ENCODE measurements at regions not wholly inside any gene's neighbourhood (a gene's known extent, or its start where the extent isn't known, plus 50 kb on each side); places are given as distances from the start of the nearest gene placed in this dataset.

DNA sequence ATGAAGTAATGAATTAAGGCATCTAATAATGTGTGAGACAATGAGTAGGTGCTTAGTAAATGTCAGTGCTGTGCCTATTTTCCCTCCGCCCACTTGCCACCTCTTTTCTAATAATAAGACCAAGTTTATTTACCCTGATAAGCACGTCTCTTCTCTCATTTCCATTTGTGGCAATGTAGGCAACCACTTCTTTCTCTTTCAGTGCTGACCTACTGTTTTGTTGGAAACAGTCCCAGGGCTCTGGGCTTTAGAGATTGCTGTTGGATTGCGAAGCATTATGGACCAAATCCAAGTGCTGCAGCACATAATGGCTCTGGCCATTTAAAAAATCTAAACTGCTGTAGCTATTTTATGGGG lies 141.3 kb upstream of the PLEKHG7 start:
- H3K4me3 ChIP-seq (ENCODE audit: low read depth in 1 of 2, low read length in 2 of 2) = no peak overlapping the region
- peaks cover 0 to 6% of the 10 kb centered on the region in 2 donors for H3K4me1 ChIP-seq (ENCODE audit: control insufficient read depth in 1 of 2, insufficient read depth in 2 of 2, low read length in 2 of 2)
- no peaks in the 10 kb centered on the region for H3K36me3 ChIP-seq (ENCODE audit: control insufficient read depth in 1 of 2, insufficient read depth in 2 of 2, low read length in 2 of 2)
- H3K27ac ChIP-seq (ENCODE audit: low read length) = peak overlapping the region; percentile 72
- no peaks in the 10 kb centered on the region for H3K9me3 ChIP-seq (ENCODE audit: control insufficient read depth in 1 of 2, low read length in 2 of 2)
- H3K27me3 ChIP-seq (ENCODE audit: low read depth, low read length) = no peaks in the 10 kb centered on the region

DNA sequence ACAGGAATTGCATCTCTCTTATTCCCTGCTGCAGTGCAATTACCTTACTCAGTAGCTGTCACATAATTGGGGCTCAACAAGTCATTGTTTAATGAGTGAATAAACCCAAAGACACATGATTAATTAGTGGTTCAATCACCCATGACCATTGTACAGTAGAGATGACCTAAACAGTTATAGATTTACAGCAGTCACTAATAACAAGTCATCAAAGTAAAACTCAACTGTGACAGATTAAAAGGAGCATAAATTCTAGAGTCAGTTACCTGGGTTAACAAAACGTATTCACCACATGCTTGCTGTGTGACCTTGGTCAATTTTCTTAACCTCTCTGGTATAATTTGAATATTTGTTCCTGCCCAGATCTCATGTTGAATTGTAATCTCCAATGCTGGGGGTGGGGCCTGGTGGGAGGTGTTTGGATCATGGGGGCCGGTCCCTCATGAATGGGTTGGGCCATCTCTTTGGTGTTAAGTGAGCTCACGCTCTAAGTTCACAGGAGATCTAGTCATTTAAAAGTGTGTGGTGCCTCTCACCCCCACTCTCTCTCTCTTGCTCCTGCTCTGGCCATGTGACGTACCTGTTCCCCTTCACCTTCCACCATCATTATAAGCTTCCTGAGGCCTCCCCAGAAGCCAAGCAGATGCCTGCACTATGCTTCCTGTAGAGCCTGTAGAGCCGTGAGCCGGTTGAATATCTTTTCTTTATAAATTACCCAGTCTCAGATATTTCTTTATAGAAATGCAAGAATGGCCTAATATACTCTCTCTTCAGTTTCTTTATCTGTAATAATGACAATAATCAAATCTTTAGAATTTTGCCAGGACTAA lies 141.9 kb upstream of the PLEKHG7 start:
- Histone ChIP-seq H3K9me3 (ENCODE audit: control insufficient read depth in 1 of 2, low read length in 2 of 2) (no peaks in the 10 kb centered on the region), H3K27me3 (ENCODE audit: low read depth, low read length) (no peaks in the 10 kb centered on the region), H3K36me3 (ENCODE audit: control insufficient read depth in 1 of 2, insufficient read depth in 2 of 2, low read length in 2 of 2) (no peaks in the 10 kb centered on the region), H3K27ac (ENCODE audit: low read length) (peak overlapping the region; percentile 72), H3K4me3 (ENCODE audit: low read depth in 1 of 2, low read length in 2 of 2) (no peak overlapping the region), H3K4me1 (ENCODE audit: control insufficient read depth in 1 of 2, insufficient read depth in 2 of 2, low read length in 2 of 2) (peaks cover 5 to 6% of the 10 kb centered on the region in 2 donors)

DNA sequence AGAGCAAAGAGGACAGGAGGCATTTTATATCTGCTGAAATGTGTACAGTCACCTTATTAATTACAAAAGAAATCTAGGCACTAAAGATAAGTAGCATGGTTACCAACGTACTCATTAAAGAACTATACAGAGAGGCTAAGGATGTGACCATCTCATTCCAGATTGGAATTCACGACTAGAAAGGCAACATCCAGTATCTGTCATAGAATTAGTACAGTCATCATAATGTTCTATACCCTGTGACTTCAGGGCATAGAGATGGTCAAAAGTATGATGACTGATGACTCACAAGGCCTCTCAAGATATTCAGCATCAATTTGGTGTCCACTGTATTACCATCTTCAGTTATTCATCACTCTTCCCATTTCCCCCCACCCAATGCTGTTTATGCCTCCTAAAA lies 144.0 kb upstream of the PLEKHG7 start:
- Histone ChIP-seq H3K4me1 (ENCODE audit: control insufficient read depth in 1 of 2, insufficient read depth in 2 of 2, low read length in 2 of 2) (peaks cover 17 to 22% of the 10 kb centered on the region in 2 donors), H3K9me3 (ENCODE audit: control insufficient read depth in 1 of 2, low read length in 2 of 2) (no peaks in the 10 kb centered on the region), H3K36me3 (ENCODE audit: control insufficient read depth in 1 of 2, insufficient read depth in 2 of 2, low read length in 2 of 2) (no peaks in the 10 kb centered on the region), H3K4me3 (ENCODE audit: low read depth in 1 of 2, low read length in 2 of 2) (no peak overlapping the region), H3K27ac (ENCODE audit: low read length) (peak overlapping the region; percentile 60), H3K27me3 (ENCODE audit: low read depth, low read length) (no peaks in the 10 kb centered on the region)

DNA sequence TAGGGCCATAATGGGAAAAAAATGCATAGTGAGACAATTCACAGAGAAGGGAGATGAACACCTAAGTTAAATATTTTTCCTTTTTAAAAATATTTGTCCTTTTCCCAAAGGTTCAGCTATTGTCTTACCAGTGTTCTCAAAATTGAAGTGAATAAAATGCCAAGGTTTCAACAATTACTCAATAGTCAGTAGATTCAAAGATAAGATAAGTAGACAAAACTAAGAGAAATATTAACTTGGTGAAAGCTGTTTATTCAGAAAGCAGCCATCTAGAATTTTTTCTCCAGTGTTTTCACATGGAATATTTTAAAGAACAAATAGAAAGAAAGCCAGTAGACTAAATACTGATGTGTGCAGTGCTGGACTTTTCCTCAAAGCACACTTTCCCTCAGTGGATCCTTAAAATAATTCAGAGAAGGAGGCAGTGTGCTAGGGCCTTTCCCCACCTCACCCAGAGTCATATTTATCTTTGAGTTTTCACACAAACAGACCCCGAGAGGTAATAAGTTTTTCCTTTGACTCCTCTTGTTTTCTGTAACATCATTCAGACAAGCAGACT lies 144.5 kb upstream of the PLEKHG7 start:
- Histone ChIP-seq H3K9me3 (ENCODE audit: control insufficient read depth in 1 of 2, low read length in 2 of 2) (no peaks in the 10 kb centered on the region), H3K27ac (ENCODE audit: low read length) (peak overlapping the region; percentile 60), H3K27me3 (ENCODE audit: low read depth, low read length) (no peaks in the 10 kb centered on the region), H3K4me3 (ENCODE audit: low read depth in 1 of 2, low read length in 2 of 2) (no peak overlapping the region), H3K4me1 (ENCODE audit: control insufficient read depth in 1 of 2, insufficient read depth in 2 of 2, low read length in 2 of 2) (peaks cover 17 to 22% of the 10 kb centered on the region in 2 donors), H3K36me3 (ENCODE audit: control insufficient read depth in 1 of 2, insufficient read depth in 2 of 2, low read length in 2 of 2) (no peaks in the 10 kb centered on the region)

DNA sequence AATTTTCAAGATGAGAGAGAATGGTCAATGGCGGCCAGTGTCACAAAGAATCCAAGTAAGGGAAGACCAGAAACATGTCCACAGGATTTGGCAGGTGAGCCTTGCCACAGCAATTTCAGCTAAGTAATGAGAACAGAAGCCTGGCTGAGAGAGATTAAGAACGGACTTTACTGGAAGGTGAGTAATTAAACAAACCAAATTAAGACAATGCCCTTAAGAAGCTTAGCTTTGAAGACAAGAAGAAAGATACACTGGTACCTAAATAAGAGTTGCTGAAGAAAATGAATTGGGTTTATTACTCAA lies 145.4 kb upstream of the PLEKHG7 start:
- peaks cover 20 to 22% of the 10 kb centered on the region in 2 donors for H3K4me1 ChIP-seq (ENCODE audit: control insufficient read depth in 1 of 2, insufficient read depth in 2 of 2, low read length in 2 of 2)
- no peak overlapping the region for H3K27ac ChIP-seq (ENCODE audit: low read length)
- H3K4me3 ChIP-seq (ENCODE audit: low read depth in 1 of 2, low read length in 2 of 2) = no peak overlapping the region
- H3K27me3 ChIP-seq (ENCODE audit: low read depth, low read length) = no peaks in the 10 kb centered on the region
- H3K36me3 ChIP-seq (ENCODE audit: control insufficient read depth in 1 of 2, insufficient read depth in 2 of 2, low read length in 2 of 2) = no peaks in the 10 kb centered on the region
- no peaks in the 10 kb centered on the region for H3K9me3 ChIP-seq (ENCODE audit: control insufficient read depth in 1 of 2, low read length in 2 of 2)

DNA sequence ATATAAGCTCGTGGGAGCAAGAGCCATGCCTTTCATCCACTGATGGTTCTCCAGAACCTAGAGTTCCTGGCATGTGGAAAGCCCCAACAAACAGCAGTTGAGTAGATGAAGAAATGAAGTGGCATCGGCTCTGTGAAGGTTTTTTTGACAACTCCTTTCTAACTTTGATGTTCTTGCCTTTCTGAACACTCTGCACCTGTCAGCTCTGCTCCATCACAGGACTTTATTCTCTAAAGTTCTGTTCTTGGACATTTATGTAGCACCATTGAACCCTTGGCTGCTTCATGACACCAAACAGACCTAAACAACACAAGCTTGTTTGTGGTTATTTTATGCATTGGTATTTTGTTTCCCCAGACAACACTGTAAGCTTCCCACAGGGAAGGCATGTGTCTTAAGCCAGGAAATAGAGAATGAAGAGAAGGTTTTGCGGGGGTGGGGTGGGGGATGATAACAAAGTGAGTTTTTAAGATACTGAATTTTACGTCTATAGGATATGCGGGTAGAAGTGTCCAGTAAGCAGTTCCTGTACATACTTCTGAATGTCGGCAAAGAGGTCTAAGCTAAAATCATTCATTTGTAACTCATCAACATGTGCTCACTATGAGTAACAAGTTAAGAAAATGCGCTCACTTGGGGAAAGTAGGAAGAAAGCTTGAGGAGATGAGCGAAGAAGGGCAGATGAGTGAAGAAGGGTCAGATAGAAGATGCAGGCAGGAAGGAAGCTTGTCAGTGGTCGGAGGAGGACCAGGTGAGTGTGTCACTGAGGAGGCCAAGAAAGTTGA lies 146.0 kb upstream of the PLEKHG7 start:
- no peaks in the 10 kb centered on the region for H3K36me3 ChIP-seq (ENCODE audit: control insufficient read depth in 1 of 2, insufficient read depth in 2 of 2, low read length in 2 of 2)
- peaks cover 18 to 20% of the 10 kb centered on the region in 2 donors for H3K4me1 ChIP-seq (ENCODE audit: control insufficient read depth in 1 of 2, insufficient read depth in 2 of 2, low read length in 2 of 2)
- no peaks in the 10 kb centered on the region for H3K9me3 ChIP-seq (ENCODE audit: control insufficient read depth in 1 of 2, low read length in 2 of 2)
- H3K4me3 ChIP-seq (ENCODE audit: low read depth in 1 of 2, low read length in 2 of 2) = no peak overlapping the region
- H3K27me3 ChIP-seq (ENCODE audit: low read depth, low read length) = no peaks in the 10 kb centered on the region
- no peak overlapping the region for H3K27ac ChIP-seq (ENCODE audit: low read length)

DNA sequence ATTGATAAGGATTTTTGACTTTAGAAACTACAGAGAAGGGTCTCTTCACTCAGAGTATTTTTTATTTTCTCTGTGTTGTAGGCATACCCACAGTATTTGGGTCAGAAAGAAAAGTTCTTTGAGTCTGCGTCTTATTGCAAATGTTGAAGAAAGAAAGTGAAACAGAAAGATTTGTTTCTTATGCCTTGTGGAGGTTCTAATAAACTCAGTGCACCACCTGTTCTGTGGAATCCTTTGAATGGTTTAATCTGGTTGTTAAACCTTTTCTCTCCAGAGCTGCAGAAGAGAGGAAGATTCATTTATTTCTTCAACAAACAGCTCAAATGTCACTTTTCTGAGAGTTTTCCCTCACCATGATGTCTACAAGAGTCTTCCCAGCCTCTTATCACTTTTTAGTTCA lies 146.6 kb upstream of the PLEKHG7 start:
- Histone ChIP-seq H3K4me3 (ENCODE audit: low read depth in 1 of 2, low read length in 2 of 2) (no peak overlapping the region), H3K36me3 (ENCODE audit: control insufficient read depth in 1 of 2, insufficient read depth in 2 of 2, low read length in 2 of 2) (no peaks in the 10 kb centered on the region), H3K27me3 (ENCODE audit: low read depth, low read length) (no peaks in the 10 kb centered on the region), H3K27ac (ENCODE audit: low read length) (peak overlapping the region; percentile 37), H3K9me3 (ENCODE audit: control insufficient read depth in 1 of 2, low read length in 2 of 2) (no peaks in the 10 kb centered on the region), H3K4me1 (ENCODE audit: control insufficient read depth in 1 of 2, insufficient read depth in 2 of 2, low read length in 2 of 2) (peaks cover 16 to 20% of the 10 kb centered on the region in 2 donors)

DNA sequence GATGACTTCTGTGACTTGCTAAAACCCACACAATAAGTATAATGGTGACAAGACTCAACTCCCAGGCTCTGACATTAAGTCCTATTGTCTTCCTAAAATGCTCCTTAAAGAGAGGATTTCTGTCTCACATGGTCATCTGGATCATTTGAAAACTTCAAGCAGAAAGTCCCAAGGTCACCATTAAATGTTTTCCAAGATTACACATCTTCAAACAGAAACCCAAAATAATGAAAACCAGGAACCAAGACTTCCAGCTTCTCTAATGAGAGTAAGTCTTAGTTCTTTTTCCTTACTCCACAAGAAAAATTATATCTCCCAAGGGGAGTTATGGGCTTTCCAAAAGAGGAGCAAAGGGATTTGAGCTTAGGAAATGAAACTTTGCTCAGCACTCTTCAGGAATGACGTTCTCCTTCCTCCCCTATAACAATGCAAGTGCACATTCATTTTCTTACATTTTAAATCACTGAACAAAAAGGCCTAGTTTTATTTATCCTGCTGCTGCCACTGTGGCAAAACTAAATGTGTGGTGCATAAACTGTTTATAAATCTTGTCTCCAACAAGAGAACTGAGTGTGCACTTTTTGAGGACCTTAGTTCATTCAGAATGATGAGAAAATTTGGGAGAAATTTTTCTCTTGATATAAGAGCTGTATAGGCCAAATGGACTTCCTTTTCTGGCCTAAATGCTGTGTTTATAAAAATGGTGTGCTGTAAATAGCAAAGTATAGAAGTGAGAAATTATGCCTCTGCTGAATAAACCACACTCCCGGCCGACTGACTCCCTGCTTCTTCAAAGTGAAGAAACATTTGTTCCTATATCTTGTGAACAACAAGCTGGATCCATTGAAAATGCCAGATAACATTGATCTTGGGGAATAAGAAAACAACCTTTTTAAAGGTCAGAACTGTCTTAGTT lies 148.4 kb upstream of the PLEKHG7 start:
- peak overlapping the region; percentile 40 for H3K27ac ChIP-seq (ENCODE audit: low read length)
- peaks cover 16 to 20% of the 10 kb centered on the region in 2 donors for H3K4me1 ChIP-seq (ENCODE audit: control insufficient read depth in 1 of 2, insufficient read depth in 2 of 2, low read length in 2 of 2)
- no peak overlapping the region for H3K4me3 ChIP-seq (ENCODE audit: low read depth in 1 of 2, low read length in 2 of 2)
- H3K36me3 ChIP-seq (ENCODE audit: control insufficient read depth in 1 of 2, insufficient read depth in 2 of 2, low read length in 2 of 2) = no peaks in the 10 kb centered on the region
- H3K27me3 ChIP-seq (ENCODE audit: low read depth, low read length) = no peaks in the 10 kb centered on the region
- no peaks in the 10 kb centered on the region for H3K9me3 ChIP-seq (ENCODE audit: control insufficient read depth in 1 of 2, low read length in 2 of 2)

DNA sequence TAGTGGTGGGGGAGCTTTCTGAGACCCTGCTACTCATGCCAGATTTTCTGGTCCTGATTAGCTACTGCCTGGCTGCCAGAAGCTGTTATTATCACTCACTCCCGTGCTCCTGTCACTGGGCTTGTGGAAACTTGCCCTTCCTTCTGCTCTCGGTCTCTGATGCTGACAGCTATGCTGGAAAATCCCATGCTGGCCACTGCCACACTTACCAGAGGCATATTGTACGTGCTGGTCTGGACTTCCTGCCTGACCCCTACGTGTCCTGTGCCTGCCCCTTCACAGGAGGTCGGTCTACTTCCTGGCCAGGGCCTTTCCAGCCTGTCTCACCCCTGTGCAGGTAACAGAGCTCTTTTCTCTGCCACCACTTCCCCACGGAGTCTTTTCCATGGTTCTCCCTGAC lies 149.4 kb upstream of the PLEKHG7 start:
- Histone ChIP-seq H3K27ac (ENCODE audit: low read length) (peak overlapping the region; percentile 28), H3K4me3 (ENCODE audit: low read depth in 1 of 2, low read length in 2 of 2) (no peak overlapping the region), H3K9me3 (ENCODE audit: control insufficient read depth in 1 of 2, low read length in 2 of 2) (no peaks in the 10 kb centered on the region), H3K27me3 (ENCODE audit: low read depth, low read length) (no peaks in the 10 kb centered on the region), H3K4me1 (ENCODE audit: control insufficient read depth in 1 of 2, insufficient read depth in 2 of 2, low read length in 2 of 2) (peaks cover 16 to 20% of the 10 kb centered on the region in 2 donors), H3K36me3 (ENCODE audit: control insufficient read depth in 1 of 2, insufficient read depth in 2 of 2, low read length in 2 of 2) (no peaks in the 10 kb centered on the region)

DNA sequence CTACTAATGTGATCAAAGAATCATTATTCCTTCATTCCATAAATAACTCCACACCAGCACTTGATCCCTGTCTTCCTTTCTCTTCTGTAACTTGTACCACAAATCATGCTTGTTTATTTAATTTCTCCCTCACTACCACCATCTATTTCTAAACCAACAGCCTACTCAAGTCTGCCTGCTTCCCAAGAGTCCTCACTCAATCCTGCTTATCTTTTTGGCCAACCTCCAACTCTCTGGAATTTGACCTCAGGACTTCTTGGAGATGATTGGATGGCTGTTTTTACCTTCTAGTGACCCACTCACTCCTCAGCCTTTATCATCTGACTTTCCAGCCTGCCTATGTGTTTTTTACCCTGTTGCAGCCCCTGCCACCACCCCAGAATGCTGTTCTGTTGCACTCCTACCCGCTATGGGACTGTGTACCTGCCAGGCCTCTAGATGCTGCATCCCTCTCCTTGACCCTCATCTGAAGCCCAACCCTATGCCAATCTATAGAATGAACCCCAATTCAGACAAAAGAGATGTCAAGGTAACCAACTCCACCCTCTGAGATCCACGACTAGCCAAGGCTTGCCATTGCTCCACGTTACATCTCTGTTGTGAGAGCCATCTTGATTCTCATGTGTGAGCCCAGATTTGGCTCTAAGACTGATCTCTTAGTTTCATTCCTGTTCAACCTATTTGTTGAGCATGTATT lies 150.2 kb upstream of the PLEKHG7 start:
- Histone ChIP-seq H3K27me3 (ENCODE audit: low read depth, low read length) (no peaks in the 10 kb centered on the region), H3K9me3 (ENCODE audit: control insufficient read depth in 1 of 2, low read length in 2 of 2) (no peaks in the 10 kb centered on the region), H3K27ac (ENCODE audit: low read length) (peak overlapping the region; percentile 28), H3K4me1 (ENCODE audit: control insufficient read depth in 1 of 2, insufficient read depth in 2 of 2, low read length in 2 of 2) (peaks cover 16 to 20% of the 10 kb centered on the region in 2 donors), H3K36me3 (ENCODE audit: control insufficient read depth in 1 of 2, insufficient read depth in 2 of 2, low read length in 2 of 2) (no peaks in the 10 kb centered on the region), H3K4me3 (ENCODE audit: low read depth in 1 of 2, low read length in 2 of 2) (no peak overlapping the region)

Data from muscle layer of duodenum (tissue), 2 donors.